SK-N-SH treated with all-trans-retinoic acid at 6 μM for 48 hours (cell line): ENCODE measurements at regions not wholly inside any gene's neighbourhood (a gene's known extent, or its start where the extent isn't known, plus 50 kb on each side); places are given as distances from the start of the nearest gene placed in this dataset.
"Not testable (repeated sequence)": the region's sequence is repeated elsewhere in the genome, so short reads cannot be mapped to it uniquely, and the experiment has no call there.

Experiments
- ARNTL ChIP-seq: fragments of 450-650 bp; formaldehyde crosslinking; IDR thresholded peaks from 2 replicates; pipeline ENCODE4 v1.5.0; 2020; ENCODE audit warnings: low read depth, mild to moderate bottlenecking, moderate library complexity, borderline replicate concordance
- PATZ1 ChIP-seq: fragments of 250-450 bp; sonication (Bioruptor Pico); IDR thresholded peaks from 2 replicates; pipeline ENCODE4 v1.8.0; 2020; ENCODE audit warnings: mild to moderate bottlenecking, moderate library complexity, borderline replicate concordance
- SNAI2 ChIP-seq: fragments of 250-450 bp; sonication (Bioruptor Pico); IDR thresholded peaks from 2 replicates; pipeline ENCODE4 v1.5.0; 2020; ENCODE audit warnings: mild to moderate bottlenecking, moderate library complexity
- TOX ChIP-seq: fragments of 250-450 bp; sonication (Bioruptor Pico); IDR thresholded peaks from 2 replicates; pipeline ENCODE4 v1.8.0; 2021; ENCODE audit warnings: mild to moderate bottlenecking, moderate library complexity, borderline replicate concordance
- TSHZ2 ChIP-seq: fragments of 250-450 bp; sonication (Bioruptor Pico); IDR thresholded peaks from 2 replicates; pipeline ENCODE4 v1.5.0; 2020; ENCODE audit warnings: mild to moderate bottlenecking, moderate library complexity
- ZFP3 ChIP-seq: fragments of 250-450 bp; sonication (Bioruptor Pico); IDR thresholded peaks from 2 replicates; pipeline ENCODE4 v1.5.0; 2020; ENCODE audit warnings: mild to moderate bottlenecking, moderate library complexity
- TF ChIP-seq, protein P1 (sequence below): fragments of 250-450 bp; sonication (Bioruptor Pico); IDR thresholded peaks from 2 replicates; pipeline ENCODE4 v1.5.1; 2021; ENCODE audit warnings: mild to moderate bottlenecking, moderate library complexity

GRCh38 chrX:13945787-13946186 lies 83.9 kb downstream of the GEMIN8 start:
- TF ChIP-seq, protein P1, sequence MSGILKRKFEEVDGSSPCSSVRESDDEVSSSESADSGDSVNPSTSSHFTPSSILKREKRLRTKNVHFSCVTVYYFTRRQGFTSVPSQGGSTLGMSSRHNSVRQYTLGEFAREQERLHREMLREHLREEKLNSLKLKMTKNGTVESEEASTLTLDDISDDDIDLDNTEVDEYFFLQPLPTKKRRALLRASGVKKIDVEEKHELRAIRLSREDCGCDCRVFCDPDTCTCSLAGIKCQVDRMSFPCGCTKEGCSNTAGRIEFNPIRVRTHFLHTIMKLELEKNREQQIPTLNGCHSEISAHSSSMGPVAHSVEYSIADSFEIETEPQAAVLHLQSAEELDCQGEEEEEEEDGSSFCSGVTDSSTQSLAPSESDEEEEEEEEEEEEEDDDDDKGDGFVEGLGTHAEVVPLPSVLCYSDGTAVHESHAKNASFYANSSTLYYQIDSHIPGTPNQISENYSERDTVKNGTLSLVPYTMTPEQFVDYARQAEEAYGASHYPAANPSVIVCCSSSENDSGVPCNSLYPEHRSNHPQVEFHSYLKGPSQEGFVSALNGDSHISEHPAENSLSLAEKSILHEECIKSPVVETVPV (CRISPR knock-in tag) = not testable (repeated sequence)
- TF ChIP-seq TSHZ2, ZFP3, PATZ1, ARNTL, TOX, SNAI2 (CRISPR knock-in tag): not testable (repeated sequence)
